Cardiac muscle cell (in vitro differentiated cells and primary cell): ENCODE measurements at regions not wholly inside any gene's neighbourhood (a gene's known extent, or its start where the extent isn't known, plus 50 kb on each side); places are given as distances from the start of the nearest gene placed in this dataset.
A peak's percentile ranks its signal among the peaks of the same experiment; 100 is the strongest.

Experiments
- DNase-seq, 2 donors: peaks; one replicate each; pipeline versions ENCODE4 v3.0.0 to v3.0.0-alpha.2; 2010 to 2017; ENCODE audit warnings: low read depth in 1 of 2, low spot score in 1 of 2
- H3K27ac ChIP-seq: fragments of 200-600 bp; sonication (generic); 2 replicates; pipeline ENCODE4 v1.5.1; 2016
- H3K27me3 ChIP-seq: fragments of 200-600 bp; sonication (generic); 2 replicates; pipeline ENCODE4 v1.6.0; 2016; ENCODE audit warnings: control low read depth
- H3K36me3 ChIP-seq: fragments of 200-600 bp; sonication (generic); 2 replicates; pipeline ENCODE4 v1.5.1; 2016; ENCODE audit warnings: control low read depth
- H3K4me1 ChIP-seq: fragments of 200-600 bp; sonication (generic); 2 replicates; pipeline ENCODE4 v1.8.1; 2017; ENCODE audit warnings: low read depth, mild to moderate bottlenecking, mixed run types
- H3K4me3 ChIP-seq: fragments of 200-600 bp; sonication (generic); 2 replicates; pipeline ENCODE4 v1.5.1; 2016; ENCODE audit warnings: mild to moderate bottlenecking
- H3K9me3 ChIP-seq: fragments of 200-600 bp; sonication (generic); 2 replicates; pipeline ENCODE4 v1.5.1; 2017; ENCODE audit warnings: low read depth, mild to moderate bottlenecking, control low read depth
- CTCF ChIP-seq: IDR thresholded peaks from 2 replicates; pipeline ENCODE4 v1.5.1; 2012; ENCODE audit warnings: low read depth, mild to moderate bottlenecking, low read length

DNA sequence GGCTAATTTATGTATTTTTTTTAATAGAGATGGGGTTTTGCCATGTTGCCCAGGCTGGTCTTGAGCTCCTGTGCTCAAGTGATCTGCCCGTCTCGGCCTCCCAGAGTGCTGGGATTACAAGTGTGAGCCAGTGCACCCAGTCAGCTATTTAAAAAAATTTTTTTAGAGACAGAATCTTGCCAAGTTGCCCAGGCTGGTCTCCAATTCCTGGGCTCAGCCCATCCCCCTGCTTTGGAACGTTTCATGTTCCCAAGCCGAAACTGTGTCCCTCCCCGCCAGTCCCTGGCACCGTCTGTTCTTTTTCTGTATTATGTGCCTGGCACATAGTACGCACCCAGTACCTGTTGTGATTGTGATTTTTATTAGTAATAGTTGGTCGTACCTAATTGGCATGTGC is 63.1 kb upstream of the MGAT5 start:
- no peaks in the 10 kb centered on the region for H3K9me3 ChIP-seq
- no peak overlapping the region for H3K4me3 ChIP-seq
- no peaks in the 10 kb centered on the region for H3K27me3 ChIP-seq
- no peak for TF ChIP-seq CTCF
- H3K27ac ChIP-seq = no peak overlapping the region
- no peaks in the 10 kb centered on the region for H3K4me1 ChIP-seq
- no peak for DNase-seq
- H3K36me3 ChIP-seq = no peaks in the 10 kb centered on the region

DNA sequence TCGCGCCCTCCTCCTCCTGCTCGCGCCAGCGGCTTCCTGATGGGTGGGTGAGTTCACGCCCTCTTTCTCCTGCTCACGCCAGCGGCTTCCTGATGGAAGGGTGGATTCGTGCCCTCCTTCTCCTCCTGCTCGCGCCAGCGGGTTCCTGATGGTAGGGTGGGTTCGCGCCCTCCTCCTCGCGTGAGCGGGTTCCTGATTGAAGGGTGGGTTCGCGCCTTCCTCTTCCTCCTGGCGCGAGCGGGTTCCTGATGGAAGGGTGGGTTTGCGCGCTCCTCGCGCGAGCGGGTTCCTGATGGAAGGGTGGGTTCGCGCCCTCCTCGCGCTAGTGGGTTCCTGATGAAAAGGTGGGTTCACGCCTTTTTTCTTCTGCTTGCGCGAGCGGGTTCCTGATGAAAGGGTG is 62.0 kb upstream of the MGAT5 start:
- no peaks in the 10 kb centered on the region for H3K9me3 ChIP-seq
- no peak for TF ChIP-seq CTCF
- H3K27me3 ChIP-seq = no peaks in the 10 kb centered on the region
- no peaks in the 10 kb centered on the region for H3K4me1 ChIP-seq
- H3K36me3 ChIP-seq = no peaks in the 10 kb centered on the region
- no peak for DNase-seq
- H3K4me3 ChIP-seq = no peak overlapping the region
- H3K27ac ChIP-seq = no peak overlapping the region

DNA sequence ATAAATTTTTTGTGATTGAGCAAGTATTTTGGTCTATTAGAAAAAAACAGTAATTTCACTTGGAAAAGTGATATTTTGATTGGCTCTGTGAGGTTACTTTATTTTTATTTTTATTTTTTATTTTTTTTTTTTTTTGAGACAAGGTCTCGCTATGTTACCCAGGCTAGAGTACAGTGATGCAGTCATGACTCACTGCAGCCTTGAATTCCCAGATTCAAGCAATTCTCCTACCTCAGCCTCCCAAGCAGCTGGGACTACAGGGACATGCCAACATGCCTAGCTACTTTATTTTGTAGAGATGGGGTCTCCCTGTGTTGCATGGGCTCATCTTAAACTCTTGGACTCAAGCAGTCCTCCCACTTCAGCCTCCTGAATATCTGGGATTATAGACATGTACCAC is 60.9 kb upstream of the MGAT5 start:
- H3K27ac ChIP-seq = no peak overlapping the region
- no peaks in the 10 kb centered on the region for H3K36me3 ChIP-seq
- no peaks in the 10 kb centered on the region for H3K9me3 ChIP-seq
- no peaks in the 10 kb centered on the region for H3K27me3 ChIP-seq
- no peak overlapping the region for H3K4me3 ChIP-seq
- peaks cover 7% of the 10 kb centered on the region for H3K4me1 ChIP-seq
- peak in 1 of 2 donors; percentile 27 for DNase-seq
- TF ChIP-seq CTCF = no peak

GRCh38 chr2:134194519-134194918 is 59.4 kb upstream of the MGAT5 start:
- Histone ChIP-seq H3K4me1 (peaks cover 7% of the 10 kb centered on the region), H3K27me3 (no peaks in the 10 kb centered on the region), H3K36me3 (no peaks in the 10 kb centered on the region), H3K9me3 (no peaks in the 10 kb centered on the region), H3K27ac (no peak overlapping the region), H3K4me3 (no peak overlapping the region)
- no peak for TF ChIP-seq CTCF
- DNase-seq = no peak

- no peak for TF ChIP-seq CTCF
- no peak overlapping the region for H3K27ac ChIP-seq
- no peak for DNase-seq
These were observed 58.5 kb upstream of the MGAT5 start for GRCh38 chr2:134195341-134195740.

DNA sequence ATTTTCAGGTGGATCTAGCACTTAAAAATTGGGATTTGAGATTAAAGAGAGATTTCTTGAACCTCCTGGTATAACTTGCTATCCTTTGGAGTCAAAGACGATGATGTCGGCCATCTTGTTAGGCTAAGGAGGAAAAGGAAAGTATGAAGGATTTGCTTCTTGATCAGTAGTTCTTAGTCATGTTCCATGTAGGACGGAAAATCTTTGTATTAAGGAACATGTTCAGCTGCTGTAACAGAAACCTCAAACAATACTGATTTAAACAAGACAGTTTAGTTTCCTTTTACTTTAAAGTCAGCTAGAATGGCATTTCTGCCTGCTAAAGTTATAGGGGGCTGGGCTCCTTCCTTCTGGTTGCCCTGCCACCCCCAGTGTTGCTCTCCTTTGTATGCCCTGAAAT is 56.4 kb upstream of the MGAT5 start:
- DNase-seq = no peak
- TF ChIP-seq CTCF = no peak
- Histone ChIP-seq H3K27ac (no peak overlapping the region), H3K4me1 (peaks cover 22% of the 10 kb centered on the region), H3K36me3 (no peaks in the 10 kb centered on the region), H3K4me3 (no peak overlapping the region), H3K9me3 (no peaks in the 10 kb centered on the region), H3K27me3 (no peaks in the 10 kb centered on the region)

More at GRCh38 chr2:134195341-134195740, 58.5 kb upstream of the MGAT5 start:
- Histone ChIP-seq H3K4me3 (no peak overlapping the region), H3K9me3 (no peaks in the 10 kb centered on the region), H3K4me1 (peaks cover 7% of the 10 kb centered on the region), H3K36me3 (no peaks in the 10 kb centered on the region), H3K27me3 (no peaks in the 10 kb centered on the region)
